Amygdala (tissue), 56 donors: ENCODE measurements at regions not wholly inside any gene's neighbourhood (a gene's known extent, or its start where the extent isn't known, plus 50 kb on each side); places are given as distances from the start of the nearest gene placed in this dataset.

Experiments used
- DNase-seq, 56 donors: peaks; one replicate each; lab custom pipeline; 2025; lab: John Stamatoyannopoulos, UW

DNA sequence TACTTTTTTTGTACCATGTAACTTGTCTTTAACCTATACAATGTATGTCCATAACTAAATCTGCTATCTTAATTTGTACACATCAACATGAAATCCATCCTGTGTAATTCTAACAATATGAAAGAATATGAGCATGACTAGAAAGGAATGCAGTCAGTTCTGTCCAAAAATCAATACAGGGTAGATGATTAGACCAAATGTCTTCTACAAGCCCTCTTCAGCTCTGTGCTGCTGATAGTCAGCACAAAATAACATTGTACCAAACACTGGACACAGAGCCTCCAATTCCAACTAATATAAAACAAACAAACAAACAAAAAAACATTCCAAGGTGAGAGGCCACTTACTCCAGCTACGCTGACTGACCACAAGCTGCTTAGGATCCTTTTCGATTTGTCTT lies 301.4 kb upstream of the IRAK1BP1 start:
- DNase-seq = no peak

DNA sequence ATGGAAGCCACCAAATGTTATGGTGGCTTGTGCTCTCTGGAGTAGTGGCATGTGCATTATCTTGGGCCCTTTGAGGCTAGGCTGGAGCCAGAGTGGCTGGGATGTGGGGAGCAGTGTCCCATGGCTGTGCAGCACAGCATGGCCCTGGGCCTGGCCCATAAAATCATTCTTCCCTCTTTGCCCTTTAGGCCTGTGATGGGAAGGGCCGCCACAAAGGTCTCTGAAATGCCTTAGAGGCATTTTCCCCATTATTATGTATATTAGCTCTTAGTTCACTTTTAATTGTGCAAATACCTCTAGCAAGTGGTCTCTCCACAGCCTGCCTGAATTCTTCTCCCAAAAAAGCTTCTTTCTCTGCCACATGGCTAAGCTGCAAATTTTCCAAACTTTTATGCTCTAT lies 297.3 kb upstream of the IRAK1BP1 start:
- DNase-seq = no peak

- DNase-seq = no peak
Observed at GRCh38 chr6:78577585-78577984, 289.8 kb upstream of the IRAK1BP1 start.

GRCh38 chr6:78578430-78578829 lies 288.9 kb upstream of the IRAK1BP1 start:
- DNase-seq = no peak

DNA sequence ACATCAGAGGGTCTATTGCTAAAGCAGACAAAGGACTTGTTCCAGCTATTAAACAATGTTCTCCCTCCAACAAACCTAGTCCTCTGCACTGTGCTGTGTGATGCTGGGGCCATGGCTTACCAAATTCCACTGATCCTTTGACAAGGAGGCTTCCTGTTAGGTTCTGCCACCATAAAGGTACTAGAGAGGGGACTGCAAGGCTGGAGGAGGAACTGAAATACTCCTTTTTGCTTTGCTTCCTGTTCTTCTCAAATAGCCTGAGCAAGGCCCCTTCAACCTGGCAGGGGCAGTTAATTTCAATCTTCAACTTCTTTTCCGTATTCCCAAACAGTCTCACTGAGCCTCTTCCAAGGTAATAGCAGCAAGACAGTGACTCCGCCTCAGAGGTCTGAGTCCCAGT lies 286.4 kb upstream of the IRAK1BP1 start:
- DNase-seq = no peak

- no peak for DNase-seq
Observed at GRCh38 chr6:78583079-78583478, 284.3 kb upstream of the IRAK1BP1 start.

DNA sequence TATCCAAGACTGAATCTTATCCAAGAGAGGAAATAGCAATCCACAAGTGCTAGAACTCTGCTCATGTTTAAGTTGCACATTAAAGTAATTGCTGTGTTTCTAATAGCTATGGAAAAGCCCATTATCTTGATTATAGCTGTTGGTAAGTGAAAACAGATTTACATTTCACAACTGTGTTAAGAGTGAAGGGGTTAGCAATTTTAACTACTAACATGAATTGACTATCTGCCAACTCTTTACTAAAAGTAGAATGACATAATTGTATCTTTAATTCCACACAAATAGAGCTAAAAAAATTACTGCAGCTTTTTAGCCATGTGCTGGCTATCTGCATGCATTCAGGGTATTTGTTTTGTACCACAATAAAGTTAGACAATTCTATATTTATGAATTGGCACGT lies 277.9 kb upstream of the IRAK1BP1 start:
- DNase-seq = no peak

- DNase-seq = no peak
Observed at GRCh38 chr6:78593898-78594667, 273.3 kb upstream of the IRAK1BP1 start.

- DNase-seq = no peak
Observed at GRCh38 chr6:78594668-78595066, 272.7 kb upstream of the IRAK1BP1 start.

- DNase-seq = no peak
Observed at GRCh38 chr6:78597966-78598365, 269.4 kb upstream of the IRAK1BP1 start.

DNA sequence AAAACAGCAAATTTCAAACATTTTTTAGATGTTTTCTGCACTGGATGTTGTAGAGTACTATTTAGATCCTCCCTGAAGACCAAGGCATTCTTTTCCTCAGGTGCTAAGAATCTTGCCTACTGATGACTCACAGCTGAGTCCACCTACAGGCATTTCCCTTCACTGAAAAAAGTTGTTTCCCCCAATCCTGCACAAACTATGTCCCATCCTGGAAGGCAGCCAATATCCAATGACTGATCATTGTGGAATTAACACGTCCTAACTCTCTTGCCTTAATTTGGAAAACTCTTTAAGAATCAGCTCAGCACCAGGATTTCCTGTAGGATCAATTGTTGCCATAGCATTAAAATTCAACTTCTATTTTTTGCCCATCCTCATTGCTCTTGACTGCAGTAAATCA lies 268.4 kb upstream of the IRAK1BP1 start:
- DNase-seq = peak in 2 of 56 donors; percentile 1 to 12

DNA sequence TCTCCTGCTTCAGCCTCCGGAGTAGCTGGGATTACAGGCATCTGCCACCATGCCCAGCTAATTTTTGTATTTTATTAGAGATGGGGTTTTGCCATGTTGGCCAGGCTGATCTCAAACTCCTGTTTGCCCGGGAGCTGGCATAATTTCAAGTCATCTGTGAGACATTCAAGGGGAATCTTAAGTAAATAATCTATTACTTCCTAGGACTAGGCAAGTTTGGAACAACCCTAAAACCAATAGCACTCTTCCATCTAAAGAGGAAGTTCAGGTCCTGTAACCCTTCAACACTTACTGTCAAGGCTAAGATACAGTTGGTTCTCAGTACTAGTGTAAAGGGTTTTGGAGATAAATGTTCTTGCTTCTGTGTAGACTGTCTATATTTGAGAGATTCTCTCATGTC lies 267.8 kb upstream of the IRAK1BP1 start:
- DNase-seq = no peak

DNA sequence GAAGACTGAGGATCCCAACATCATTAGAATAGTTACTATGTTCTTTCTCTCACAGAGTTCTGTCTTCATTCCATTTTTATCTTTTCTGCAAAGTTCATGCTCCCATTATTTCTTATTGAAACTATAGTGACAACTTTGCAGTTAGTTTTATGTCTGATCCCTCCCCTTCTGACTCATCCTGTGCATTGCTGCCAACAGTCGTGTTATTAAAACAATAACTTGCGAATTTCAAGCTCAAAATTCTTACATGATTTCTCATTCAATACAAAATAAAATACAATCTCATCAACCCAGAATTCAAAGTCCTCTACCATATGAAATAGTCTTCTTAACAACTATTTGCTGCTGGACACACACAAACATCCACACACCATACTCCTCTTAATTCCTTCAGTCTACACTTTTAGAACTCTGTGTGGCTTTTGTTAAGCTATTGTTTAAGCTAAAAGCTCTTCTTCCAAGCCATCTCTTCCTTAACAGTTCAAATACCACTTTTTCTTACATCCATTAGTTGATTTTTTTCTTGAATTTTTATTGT lies 261.4 kb upstream of the IRAK1BP1 start:
- DNase-seq = no peak

GRCh38 chr6:78607189-78607588 lies 260.2 kb upstream of the IRAK1BP1 start:
- no peak for DNase-seq

DNA sequence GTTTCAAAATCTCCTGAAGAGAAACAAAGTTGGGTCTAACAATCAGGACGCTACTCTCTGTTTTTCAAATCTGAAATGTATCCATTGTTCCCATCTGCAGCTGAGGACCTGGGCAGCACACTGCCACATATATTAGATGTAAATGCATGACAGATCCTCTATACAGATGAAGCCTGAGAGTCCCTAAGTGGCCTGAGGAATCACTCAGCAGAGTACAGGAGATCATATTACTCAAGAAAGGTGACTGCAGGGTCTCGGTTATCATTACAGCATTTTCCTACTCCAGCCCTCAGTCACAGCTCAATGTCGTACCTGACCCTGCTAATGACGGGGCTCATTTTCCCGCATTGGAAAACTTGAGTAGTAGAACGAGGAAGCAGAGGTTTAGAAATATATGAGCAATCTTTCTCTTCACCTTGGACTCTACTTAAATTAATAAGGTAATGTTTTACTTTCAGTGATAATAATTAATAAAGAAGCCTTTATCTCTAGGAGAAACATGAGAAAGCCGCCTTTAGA lies 256.2 kb upstream of the IRAK1BP1 start:
- no peak for DNase-seq

- DNase-seq = no peak
Observed at GRCh38 chr6:78611886-78612480, 255.4 kb upstream of the IRAK1BP1 start.

- no peak for DNase-seq
Observed at GRCh38 chr6:78614961-78615360, 252.4 kb upstream of the IRAK1BP1 start.

DNA sequence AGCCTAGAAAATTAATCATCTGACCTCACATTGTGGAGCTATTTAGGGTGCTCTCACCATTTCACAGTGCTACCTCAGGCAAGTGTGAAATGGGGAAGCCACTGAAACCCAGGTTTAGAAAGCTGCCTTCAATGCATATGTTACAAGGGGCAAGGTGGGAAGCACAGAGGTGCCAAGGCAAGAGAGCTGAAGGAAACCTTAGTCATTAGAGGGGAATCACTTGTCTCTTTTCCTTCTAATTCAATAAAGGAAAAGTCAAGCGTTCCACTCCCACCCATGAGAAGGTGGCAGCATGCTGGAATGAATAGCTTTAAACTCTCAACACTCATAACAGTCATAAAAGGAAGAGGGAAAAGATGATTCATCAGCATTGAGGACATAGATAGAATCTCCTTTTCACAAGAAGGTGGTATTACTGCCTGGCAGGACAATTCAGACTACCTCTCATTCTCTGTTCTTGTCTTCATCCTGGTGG lies 251.9 kb upstream of the IRAK1BP1 start:
- no peak for DNase-seq

GRCh38 chr6:78618970-78619369 lies 248.4 kb upstream of the IRAK1BP1 start:
- DNase-seq = no peak

DNA sequence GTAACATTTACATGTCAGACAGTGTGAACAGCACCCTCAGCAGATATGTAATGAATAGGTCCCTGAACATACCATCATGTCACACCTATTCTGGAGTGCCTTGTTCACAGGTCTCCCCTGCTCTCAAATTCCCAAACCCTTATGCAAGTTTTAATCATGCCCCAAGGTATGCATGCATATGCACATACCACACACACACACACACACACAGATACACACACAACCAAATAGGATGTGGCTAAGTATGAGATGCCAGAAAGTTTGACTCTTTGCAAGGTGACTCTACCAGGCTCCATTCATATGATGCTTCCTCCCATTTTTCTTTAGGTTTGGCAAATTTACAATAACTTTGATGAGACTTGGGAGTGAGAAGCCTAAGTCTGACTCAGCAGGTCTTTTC lies 243.8 kb upstream of the IRAK1BP1 start:
- no peak for DNase-seq

GRCh38 chr6:78629154-78629721 lies 238.1 kb upstream of the IRAK1BP1 start:
- DNase-seq = peak in 25 of 56 donors; percentile 0 to 37 (median 5)
